PC-9 (cell line): ENCODE measurements at regions not wholly inside any gene's neighbourhood (a gene's known extent, or its start where the extent isn't known, plus 50 kb on each side); places are given as distances from the start of the nearest gene placed in this dataset.

Experiments
- EZH2 ChIP-seq: fragments of 200-600 bp; sonication (generic); IDR thresholded peaks from 2 replicates; pipeline ENCODE4 v1.8.0; 2017; ENCODE audit warnings: antibody characterized with exemption, low read depth
- TF ChIP-seq, protein P1 (sequence below): fragments of 200-600 bp; sonication (generic); conservative IDR thresholded peaks from 2 replicates; pipeline ENCODE4 v1.6.1; 2017; ENCODE audit warnings: mixed run types, antibody characterized with exemption, mild to moderate bottlenecking, moderate library complexity

DNA sequence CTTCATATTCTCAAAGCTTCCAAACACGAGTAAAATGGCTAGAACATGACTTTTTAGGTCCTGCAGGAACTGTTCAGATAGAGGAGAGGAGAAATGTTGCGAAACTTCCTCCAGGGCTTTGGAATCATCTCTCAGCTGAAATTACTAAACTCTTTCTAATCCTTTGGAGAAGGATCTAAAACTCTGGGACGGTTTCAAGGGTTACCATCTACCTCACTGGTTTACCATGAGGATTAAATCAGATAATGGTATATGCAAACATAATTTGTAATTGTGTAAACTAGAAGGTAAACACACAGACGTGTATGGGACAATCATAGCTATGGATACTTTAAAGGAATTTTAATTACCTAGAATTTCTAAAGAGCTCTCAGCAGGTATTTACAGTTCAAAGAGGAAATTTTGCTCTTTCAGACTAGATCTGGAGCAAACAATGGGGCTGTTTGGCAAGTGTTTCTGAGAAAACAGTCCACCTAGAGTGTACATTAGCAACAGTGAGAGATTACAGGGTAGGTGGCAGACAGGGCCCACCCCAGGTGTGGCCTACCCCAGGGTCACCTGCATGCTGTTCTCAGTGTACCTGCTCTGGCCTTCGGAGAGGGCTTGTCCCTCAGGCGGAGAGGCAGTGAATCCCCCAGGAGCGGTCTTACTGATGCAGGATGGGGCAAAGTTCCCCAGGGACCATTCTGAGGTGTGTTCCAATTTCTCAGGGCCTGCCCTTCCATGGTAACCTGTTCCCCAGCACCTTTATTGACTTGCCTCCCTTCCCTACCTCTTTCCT lies 124.7 kb upstream of the MAX start:
- TF ChIP-seq, protein P1, sequence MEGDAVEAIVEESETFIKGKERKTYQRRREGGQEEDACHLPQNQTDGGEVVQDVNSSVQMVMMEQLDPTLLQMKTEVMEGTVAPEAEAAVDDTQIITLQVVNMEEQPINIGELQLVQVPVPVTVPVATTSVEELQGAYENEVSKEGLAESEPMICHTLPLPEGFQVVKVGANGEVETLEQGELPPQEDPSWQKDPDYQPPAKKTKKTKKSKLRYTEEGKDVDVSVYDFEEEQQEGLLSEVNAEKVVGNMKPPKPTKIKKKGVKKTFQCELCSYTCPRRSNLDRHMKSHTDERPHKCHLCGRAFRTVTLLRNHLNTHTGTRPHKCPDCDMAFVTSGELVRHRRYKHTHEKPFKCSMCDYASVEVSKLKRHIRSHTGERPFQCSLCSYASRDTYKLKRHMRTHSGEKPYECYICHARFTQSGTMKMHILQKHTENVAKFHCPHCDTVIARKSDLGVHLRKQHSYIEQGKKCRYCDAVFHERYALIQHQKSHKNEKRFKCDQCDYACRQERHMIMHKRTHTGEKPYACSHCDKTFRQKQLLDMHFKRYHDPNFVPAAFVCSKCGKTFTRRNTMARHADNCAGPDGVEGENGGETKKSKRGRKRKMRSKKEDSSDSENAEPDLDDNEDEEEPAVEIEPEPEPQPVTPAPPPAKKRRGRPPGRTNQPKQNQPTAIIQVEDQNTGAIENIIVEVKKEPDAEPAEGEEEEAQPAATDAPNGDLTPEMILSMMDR: no peak
- no peak for TF ChIP-seq EZH2
